HFFc6 (cell line): ENCODE measurements at regions not wholly inside any gene's neighbourhood (a gene's known extent, or its start where the extent isn't known, plus 50 kb on each side); places are given as distances from the start of the nearest gene placed in this dataset.

Experiments
- DNase-seq: peaks from one replicate; pipeline ENCODE4 v3.0.0-alpha.2; 2018
- H3K27ac Mint-ChIP-seq: 2 replicates; pipeline ENCODE4 v1.8.0; 2020; ENCODE audit warnings: mild to moderate bottlenecking, mixed read lengths
- H3K27me3 Mint-ChIP-seq: 2 replicates; pipeline ENCODE4 v1.8.0; 2021; ENCODE audit warnings: mild to moderate bottlenecking, moderate library complexity, mixed read lengths; ENCODE audit not compliant: insufficient read depth
- H3K36me3 Mint-ChIP-seq: 2 replicates; pipeline ENCODE4 v1.8.0; 2021; ENCODE audit warnings: low read depth, mixed read lengths
- H3K4me1 Mint-ChIP-seq: 2 replicates; pipeline ENCODE4 v1.8.0; 2020; ENCODE audit warnings: low read depth, mixed read lengths
- H3K4me3 Mint-ChIP-seq: 2 replicates; pipeline ENCODE4 v1.8.0; 2020; ENCODE audit warnings: mild to moderate bottlenecking, moderate library complexity, mixed read lengths
- H3K9me3 Mint-ChIP-seq: 2 replicates; pipeline ENCODE4 v1.8.0; 2020; ENCODE audit warnings: mild to moderate bottlenecking, mixed read lengths
- CTCF ChIP-seq: fragments of 200-600 bp; sonication (generic); IDR thresholded peaks from 2 replicates; pipeline ENCODE4 v1.5.0; 2021; ENCODE audit warnings: antibody characterized with exemption, mild to moderate bottlenecking

GRCh38 chr10:107898392-107898791 lies 733.9 kb upstream of the SORCS1 start:
- peaks cover 52% of the 10 kb centered on the region for H3K9me3 Mint-ChIP-seq
- no peak overlapping the region for H3K27ac Mint-ChIP-seq

GRCh38 chr10:107894516-107894915 lies 730.0 kb upstream of the SORCS1 start:
- TF ChIP-seq CTCF: no peak
- no peaks in the 10 kb centered on the region for H3K4me1 Mint-ChIP-seq
- peaks cover 64% of the 10 kb centered on the region for H3K9me3 Mint-ChIP-seq
- DNase-seq: no peak
- no peak overlapping the region for H3K27ac Mint-ChIP-seq
- no peak overlapping the region for H3K4me3 Mint-ChIP-seq
- no peaks in the 10 kb centered on the region for H3K27me3 Mint-ChIP-seq
- no peaks in the 10 kb centered on the region for H3K36me3 Mint-ChIP-seq

More at GRCh38 chr10:107898392-107898791, 733.9 kb upstream of the SORCS1 start:
- no peaks in the 10 kb centered on the region for H3K4me1 Mint-ChIP-seq
- no peak overlapping the region for H3K4me3 Mint-ChIP-seq
- no peaks in the 10 kb centered on the region for H3K36me3 Mint-ChIP-seq
- no peaks in the 10 kb centered on the region for H3K27me3 Mint-ChIP-seq
- no peak for DNase-seq
- no peak for TF ChIP-seq CTCF

GRCh38 chr10:107889105-107889504 lies 724.6 kb upstream of the SORCS1 start:
- 0 out of 2 replicates have a peak, but pooled peaks cover 9% of the 10 kb centered on the region for H3K36me3 Mint-ChIP-seq
- no peak for DNase-seq
- no peak overlapping the region for H3K27ac Mint-ChIP-seq
- H3K9me3 Mint-ChIP-seq: peaks cover 54% of the 10 kb centered on the region
- H3K4me3 Mint-ChIP-seq: no peak overlapping the region
- no peak for TF ChIP-seq CTCF
- H3K27me3 Mint-ChIP-seq: no peaks in the 10 kb centered on the region
- no peaks in the 10 kb centered on the region for H3K4me1 Mint-ChIP-seq

GRCh38 chr10:107880185-107880584 lies 715.7 kb upstream of the SORCS1 start:
- DNase-seq: no peak
- H3K9me3 Mint-ChIP-seq: peaks cover 56% of the 10 kb centered on the region
- no peak overlapping the region for H3K27ac Mint-ChIP-seq
- 0 out of 2 replicates have a peak, but pooled peaks cover 4% of the 10 kb centered on the region for H3K36me3 Mint-ChIP-seq
- no peaks in the 10 kb centered on the region for H3K27me3 Mint-ChIP-seq
- no peak overlapping the region for H3K4me3 Mint-ChIP-seq
- H3K4me1 Mint-ChIP-seq: no peaks in the 10 kb centered on the region
- TF ChIP-seq CTCF: no peak

DNA sequence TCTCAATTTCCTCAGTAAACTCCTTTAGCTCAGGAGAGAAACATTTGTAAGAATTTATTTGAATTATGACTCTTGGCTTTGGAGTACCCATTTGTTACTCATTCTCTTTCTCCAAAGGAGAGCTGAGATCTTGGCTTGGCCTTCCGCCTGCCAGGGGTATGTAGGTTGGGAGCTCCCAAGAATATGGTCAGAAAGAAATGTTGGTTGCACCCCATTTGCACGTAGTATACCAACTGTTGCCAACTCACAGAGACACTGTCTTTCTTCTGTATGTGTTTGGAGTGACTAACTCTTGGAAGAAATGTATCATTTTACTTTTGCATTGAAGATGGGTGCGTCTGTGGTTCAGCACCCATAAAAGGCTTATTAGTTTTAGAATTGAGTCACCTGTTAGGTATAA lies 708.5 kb upstream of the SORCS1 start:
- no peak overlapping the region for H3K27ac Mint-ChIP-seq
- no peaks in the 10 kb centered on the region for H3K4me1 Mint-ChIP-seq
- no peak for TF ChIP-seq CTCF
- no peaks in the 10 kb centered on the region for H3K27me3 Mint-ChIP-seq
- peaks cover 23% of the 10 kb centered on the region for H3K9me3 Mint-ChIP-seq
- H3K36me3 Mint-ChIP-seq: no peaks in the 10 kb centered on the region
- H3K4me3 Mint-ChIP-seq: no peak overlapping the region
- no peak for DNase-seq

- no peak for DNase-seq
- Mint-ChIP-seq H3K36me3 (no peaks in the 10 kb centered on the region), H3K27me3 (no peaks in the 10 kb centered on the region), H3K27ac (no peak overlapping the region), H3K4me3 (no peak overlapping the region), H3K4me1 (no peaks in the 10 kb centered on the region), H3K9me3 (peaks cover 3% of the 10 kb centered on the region; the same call in 1 of the 2 replicates)
- TF ChIP-seq CTCF: no peak
Observed at GRCh38 chr10:107865691-107866090, 701.2 kb upstream of the SORCS1 start.
